K562 (cell line): ENCODE measurements at regions not wholly inside any gene's neighbourhood (a gene's known extent, or its start where the extent isn't known, plus 50 kb on each side); places are given as distances from the start of the nearest gene placed in this dataset.

Source experiments
- ATAC-seq: fragments of 200-7000 bp; cut with Tn5 transposase; 3 replicates; pipeline ENCODE4 v1.9.1; 2020; ENCODE audit warnings: moderate library complexity
- BruUV-seq: library from RNA; stranded (reverse); fragments of 400-500 nt; replicated peaks from 2 replicates; lab custom pipeline; 2021; lab: Mats Ljungman, UMichigan
- CTCF ChIA-PET: fragments of 300-600 bp; formaldehyde crosslinking; extraction: SDS; loops from one replicate; lab custom pipeline; 2021; ENCODE audit warnings: low intra/inter-chr PET ratio; lab: Yijun Ruan, JAX
- POLR2A ChIA-PET: fragments of 300-600, 350-650 bp; sonication (Branson Sonifier 250); formaldehyde crosslinking; extraction: SDS; loops from one replicate; lab custom pipeline; 2021; ENCODE audit warnings: antibody characterized with exemption, inconsistent platforms; lab: Yijun Ruan, JAX
- DNase-seq, 4 experiments: peaks; one replicate each; pipeline versions ENCODE4 v3.0.0 to v3.0.0-alpha.2; 2011 to 2018; ENCODE audit warnings: low spot score in 3 of 4, mixed read lengths in 3 of 4; ENCODE audit errors: extremely low read depth in 1 of 4
- FAIRE-seq: peaks from 2 replicates; lab custom pipeline; 2011; peaks lifted over from hg19 to GRCh38; lab: Jason Lieb, UNC
- H2AFZ ChIP-seq: 2 replicates; pipeline ENCODE4 v1.6.0; 2011; ENCODE audit warnings: low read depth, low read length, control low read depth, inconsistent platforms
- H3K27ac ChIP-seq: fragments of 200-600 bp; 3 replicates; pipeline ENCODE4 v1.8.0; 2011; ENCODE audit warnings: low read depth, mild to moderate bottlenecking, control low read depth, inconsistent platforms, low read length, moderate library complexity, mixed read lengths; ENCODE audit errors: extremely low read depth
- H3K27me3 ChIP-seq, 2 experiments: fragments of 300-600 bp in 1 of 2; 2 replicates in 1 of 2; 3 replicates in 1 of 2; pipeline versions ENCODE4 v1.6.0 to v1.8.0; 2011; ENCODE audit warnings: inconsistent platforms in 2 of 2, low read length in 2 of 2, mild to moderate bottlenecking in 1 of 2, mixed read lengths in 1 of 2, moderate library complexity in 1 of 2; ENCODE audit not compliant: control insufficient read depth in 2 of 2, insufficient read depth in 2 of 2
- H3K36me3 ChIP-seq: fragments of 300-600 bp; 3 replicates; pipeline ENCODE4 v1.8.0; 2011; ENCODE audit warnings: mild to moderate bottlenecking, low read length, inconsistent platforms; ENCODE audit not compliant: control insufficient read depth, insufficient read depth
- H3K4me1 ChIP-seq, 2 experiments: fragments of 200-600 bp in 1 of 2; replicated peaks in 1 of 2; 2 replicates in 1 of 2; 3 replicates in 1 of 2; pipeline versions ENCODE4 v1.5.1 to v1.8.0; 2011; ENCODE audit warnings: inconsistent platforms in 2 of 2, low read length in 2 of 2, mild to moderate bottlenecking in 1 of 2, mixed read lengths in 1 of 2, moderate library complexity in 1 of 2; ENCODE audit not compliant: control insufficient read depth in 2 of 2, insufficient read depth in 2 of 2
- H3K4me2 ChIP-seq: 2 replicates; pipeline ENCODE4 v1.6.1; 2011; ENCODE audit warnings: low read length, control low read depth, inconsistent platforms, mixed read lengths; ENCODE audit not compliant: insufficient read depth
- H3K4me3 ChIP-seq: fragments of 200-600 bp; sonication (generic), shearing (Covaris generic); 2 replicates; pipeline ENCODE4 v1.5.1; 2016; ENCODE audit warnings: control low read depth, inconsistent platforms
- H3K79me2 ChIP-seq: fragments of 200-600 bp; 3 replicates; pipeline ENCODE4 v1.8.0; 2011; ENCODE audit warnings: low read length, inconsistent platforms; ENCODE audit not compliant: control insufficient read depth, insufficient read depth
- H3K9ac ChIP-seq, 2 experiments: 2 replicates each; pipeline versions ENCODE4 v1.6.0 to v1.6.1; 2011; ENCODE audit warnings: low read depth in 2 of 2, low read length in 2 of 2, control low read depth in 1 of 2, inconsistent platforms in 1 of 2, mild to moderate bottlenecking in 1 of 2, mixed read lengths in 1 of 2; ENCODE audit not compliant: insufficient read depth in 1 of 2
- H3K9me1 ChIP-seq: one replicate; pipeline ENCODE4 v1.6.0; 2011; ENCODE audit warnings: inconsistent platforms, mild to moderate bottlenecking, low read length, moderate library complexity; ENCODE audit not compliant: control insufficient read depth, insufficient read depth
- H3K9me3 ChIP-seq: replicated peaks from 2 replicates; pipeline ENCODE4 v1.5.1; 2011; ENCODE audit warnings: low read depth, low read length, inconsistent platforms; ENCODE audit not compliant: control insufficient read depth, insufficient read depth
- H4K20me1 ChIP-seq: replicated peaks from 2 replicates; pipeline ENCODE4 v1.6.1; 2011; ENCODE audit warnings: low read length, inconsistent platforms, mixed read lengths; ENCODE audit not compliant: control insufficient read depth, insufficient read depth
- KLF13 ChIP-seq: fragments of 450-650 bp; IDR thresholded peaks from 2 replicates; pipeline ENCODE4 v1.6.1; 2016; ENCODE audit warnings: missing genetic modification characterization, low read depth, mild to moderate bottlenecking, missing compliant biosample characterization, moderate library complexity, borderline replicate concordance
- MYBL2 ChIP-seq, 2 experiments: fragments of 450-650 bp in 1 of 2; sonication (generic) in 1 of 2; formaldehyde crosslinking in 1 of 2; IDR thresholded peaks; 2 replicates each; pipeline versions ENCODE4 v1.6.1 to v1.8.1; 2017 to 2022; ENCODE audit warnings: borderline replicate concordance in 1 of 2, inconsistent platforms in 1 of 2, low read depth in 1 of 2, mild to moderate bottlenecking in 1 of 2, missing genetic modification reagents in 1 of 2, moderate library complexity in 1 of 2
- PTRF ChIP-seq: fragments of 450-650 bp; IDR thresholded peaks from 2 replicates; pipeline ENCODE4 v1.6.1; 2016; ENCODE audit warnings: mild to moderate bottlenecking, missing genetic modification characterization, missing compliant biosample characterization
- SNRNP70 ChIP-seq: fragments of 200-400 bp; formaldehyde crosslinking; optimal IDR thresholded peaks from 2 replicates; pipeline ENCODE3; 2017; ENCODE audit warnings: low read depth, low read length
- STAT5A ChIP-seq: IDR thresholded peaks from 2 replicates; pipeline ENCODE4 v1.6.1; 2012; ENCODE audit warnings: low read length, inconsistent platforms, borderline replicate concordance
- TAF7 ChIP-seq: fragments of 450-650 bp; IDR thresholded peaks from 2 replicates; pipeline ENCODE4 v1.6.1; 2016; ENCODE audit warnings: missing genetic modification characterization, missing compliant biosample characterization
- ZNF311 ChIP-seq: fragments of 250-450 bp; sonication (Bioruptor Pico); IDR thresholded peaks from 2 replicates; pipeline ENCODE4 v1.4.0; 2020; ENCODE audit warnings: mild to moderate bottlenecking, moderate library complexity
- ZNF696 ChIP-seq: fragments of 250-450 bp; sonication (Bioruptor Pico); conservative IDR thresholded peaks from 2 replicates; pipeline ENCODE4 v1.4.0; 2020; ENCODE audit warnings: mild to moderate bottlenecking, moderate library complexity
- ZNF764 ChIP-seq: fragments of 250-450 bp; sonication (Bioruptor Pico); IDR thresholded peaks from 2 replicates; pipeline ENCODE4 v1.4.0; 2020; ENCODE audit warnings: low read depth, mild to moderate bottlenecking, moderate library complexity
- in situ Hi-C: fragments of 300-500 bp; cut with MboI; formaldehyde crosslinking; loops from 4 replicates; pipeline ENCODE4 v1.15.0; 2018; ENCODE audit warnings: inconsistent platforms, mixed read lengths
- intact Hi-C: fragments of 100-400 bp; cut with micrococcal nuclease; formaldehyde crosslinking; loops from 2 replicates; pipeline ENCODE4 v1.14.2; 2022
- TF ChIP-seq, protein P1 (sequence below): fragments of 450-650 bp; IDR thresholded peaks from 2 replicates; pipeline ENCODE4 v1.7.1; 2018; ENCODE audit warnings: mild to moderate bottlenecking, low read depth; ENCODE audit not compliant: partially characterized antibody
- TF ChIP-seq, protein P2 (sequence below): fragments of 200-800 bp; sonication (Bioruptor generic); IDR thresholded peaks from 2 replicates; pipeline ENCODE4 v1.6.1; 2016; ENCODE audit warnings: missing genetic modification characterization, missing compliant biosample characterization
- TF ChIP-seq, protein P3 (sequence below): fragments of 450-650 bp; conservative IDR thresholded peaks from 2 replicates; pipeline ENCODE4 v1.6.1; 2016; ENCODE audit warnings: missing genetic modification characterization, low read depth, mild to moderate bottlenecking, control low read depth, missing compliant biosample characterization

DNA sequence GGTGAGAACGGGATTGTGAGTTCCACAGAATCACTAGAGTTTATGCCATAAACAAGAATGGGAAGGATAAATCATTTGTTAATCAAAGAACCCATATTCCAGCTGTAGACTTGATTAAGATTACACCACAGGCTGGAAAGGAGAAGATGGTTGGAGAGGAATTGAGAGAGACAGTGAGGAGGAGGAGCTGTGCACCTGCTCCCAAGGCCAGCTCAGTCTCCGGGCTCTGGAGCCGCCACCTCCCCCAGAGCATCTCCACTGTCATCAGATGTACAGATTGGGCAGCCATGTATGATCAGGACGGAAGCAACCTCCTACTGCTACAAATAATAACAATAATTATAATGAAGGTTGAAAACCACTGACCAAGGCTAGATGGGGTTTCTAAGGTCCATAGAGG lies 170.0 kb downstream of the MINAR1 start (continued):
- TF ChIP-seq PTRF (tag) = no peak
- TF ChIP-seq SNRNP70 = no peak
- TF ChIP-seq, protein P1, sequence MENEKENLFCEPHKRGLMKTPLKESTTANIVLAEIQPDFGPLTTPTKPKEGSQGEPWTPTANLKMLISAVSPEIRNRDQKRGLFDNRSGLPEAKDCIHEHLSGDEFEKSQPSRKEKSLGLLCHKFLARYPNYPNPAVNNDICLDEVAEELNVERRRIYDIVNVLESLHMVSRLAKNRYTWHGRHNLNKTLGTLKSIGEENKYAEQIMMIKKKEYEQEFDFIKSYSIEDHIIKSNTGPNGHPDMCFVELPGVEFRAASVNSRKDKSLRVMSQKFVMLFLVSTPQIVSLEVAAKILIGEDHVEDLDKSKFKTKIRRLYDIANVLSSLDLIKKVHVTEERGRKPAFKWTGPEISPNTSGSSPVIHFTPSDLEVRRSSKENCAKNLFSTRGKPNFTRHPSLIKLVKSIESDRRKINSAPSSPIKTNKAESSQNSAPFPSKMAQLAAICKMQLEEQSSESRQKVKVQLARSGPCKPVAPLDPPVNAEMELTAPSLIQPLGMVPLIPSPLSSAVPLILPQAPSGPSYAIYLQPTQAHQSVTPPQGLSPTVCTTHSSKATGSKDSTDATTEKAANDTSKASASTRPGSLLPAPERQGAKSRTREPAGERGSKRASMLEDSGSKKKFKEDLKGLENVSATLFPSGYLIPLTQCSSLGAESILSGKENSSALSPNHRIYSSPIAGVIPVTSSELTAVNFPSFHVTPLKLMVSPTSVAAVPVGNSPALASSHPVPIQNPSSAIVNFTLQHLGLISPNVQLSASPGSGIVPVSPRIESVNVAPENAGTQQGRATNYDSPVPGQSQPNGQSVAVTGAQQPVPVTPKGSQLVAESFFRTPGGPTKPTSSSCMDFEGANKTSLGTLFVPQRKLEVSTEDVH = no peak
- TF ChIP-seq TAF7 (tag) = no peak
- no peak for TF ChIP-seq KLF13 (tag)
- no peak for TF ChIP-seq ZNF696 (CRISPR knock-in tag)

DNA sequence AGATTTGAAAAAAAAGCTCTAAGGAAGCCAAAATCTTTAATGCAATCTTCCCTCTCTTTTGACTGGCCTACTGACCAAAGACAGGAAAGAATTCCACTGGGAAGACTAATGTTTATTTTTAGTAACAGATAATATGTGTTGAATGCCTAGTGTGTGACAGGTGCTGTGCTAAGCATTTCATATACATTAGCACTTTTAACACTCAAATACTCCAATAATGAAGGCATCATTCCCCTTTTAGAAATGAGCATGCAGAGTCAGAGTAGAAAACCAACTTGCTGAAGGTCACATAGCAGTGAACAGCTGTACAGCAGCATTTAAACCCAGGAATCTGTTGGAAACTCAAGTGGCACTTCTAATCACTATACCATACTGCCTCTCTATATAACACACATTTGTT lies 170.6 kb downstream of the MINAR1 start:
- BruUV-seq = no TSS peak
- H3K9me1 ChIP-seq = no peaks in the 10 kb centered on the region
- no peak overlapping the region for H2AFZ ChIP-seq
- H4K20me1 ChIP-seq = no peaks in the 10 kb centered on the region
- intact Hi-C loops = loop anchor here (10.0 kb wide), 1 partner anchor 252 kb away; no protein-coding TSS in a partner anchor
- H3K27me3 ChIP-seq = peaks cover 8 to 15% of the 10 kb centered on the region in 2 experiments; a peak in 3 of 5 replicates
- CTCF ChIA-PET = no interaction called here
- ATAC-seq (no peak), DNase-seq (no peak), FAIRE-seq (no peak)
- no peak overlapping the region for H3K4me3 ChIP-seq
- no peaks in the 10 kb centered on the region for H3K36me3 ChIP-seq
- POLR2A ChIA-PET = no interaction called here
- H3K4me2 ChIP-seq = no peak overlapping the region
- no peak overlapping the region for H3K27ac ChIP-seq
- H3K9me3 ChIP-seq = no peaks in the 10 kb centered on the region
- no peak overlapping the region for H3K9ac ChIP-seq
- no peaks in the 10 kb centered on the region for H3K79me2 ChIP-seq
- in situ Hi-C loops = no loop called here
- no peaks in the 10 kb centered on the region for H3K4me1 ChIP-seq
- TF ChIP-seq, protein P2, sequence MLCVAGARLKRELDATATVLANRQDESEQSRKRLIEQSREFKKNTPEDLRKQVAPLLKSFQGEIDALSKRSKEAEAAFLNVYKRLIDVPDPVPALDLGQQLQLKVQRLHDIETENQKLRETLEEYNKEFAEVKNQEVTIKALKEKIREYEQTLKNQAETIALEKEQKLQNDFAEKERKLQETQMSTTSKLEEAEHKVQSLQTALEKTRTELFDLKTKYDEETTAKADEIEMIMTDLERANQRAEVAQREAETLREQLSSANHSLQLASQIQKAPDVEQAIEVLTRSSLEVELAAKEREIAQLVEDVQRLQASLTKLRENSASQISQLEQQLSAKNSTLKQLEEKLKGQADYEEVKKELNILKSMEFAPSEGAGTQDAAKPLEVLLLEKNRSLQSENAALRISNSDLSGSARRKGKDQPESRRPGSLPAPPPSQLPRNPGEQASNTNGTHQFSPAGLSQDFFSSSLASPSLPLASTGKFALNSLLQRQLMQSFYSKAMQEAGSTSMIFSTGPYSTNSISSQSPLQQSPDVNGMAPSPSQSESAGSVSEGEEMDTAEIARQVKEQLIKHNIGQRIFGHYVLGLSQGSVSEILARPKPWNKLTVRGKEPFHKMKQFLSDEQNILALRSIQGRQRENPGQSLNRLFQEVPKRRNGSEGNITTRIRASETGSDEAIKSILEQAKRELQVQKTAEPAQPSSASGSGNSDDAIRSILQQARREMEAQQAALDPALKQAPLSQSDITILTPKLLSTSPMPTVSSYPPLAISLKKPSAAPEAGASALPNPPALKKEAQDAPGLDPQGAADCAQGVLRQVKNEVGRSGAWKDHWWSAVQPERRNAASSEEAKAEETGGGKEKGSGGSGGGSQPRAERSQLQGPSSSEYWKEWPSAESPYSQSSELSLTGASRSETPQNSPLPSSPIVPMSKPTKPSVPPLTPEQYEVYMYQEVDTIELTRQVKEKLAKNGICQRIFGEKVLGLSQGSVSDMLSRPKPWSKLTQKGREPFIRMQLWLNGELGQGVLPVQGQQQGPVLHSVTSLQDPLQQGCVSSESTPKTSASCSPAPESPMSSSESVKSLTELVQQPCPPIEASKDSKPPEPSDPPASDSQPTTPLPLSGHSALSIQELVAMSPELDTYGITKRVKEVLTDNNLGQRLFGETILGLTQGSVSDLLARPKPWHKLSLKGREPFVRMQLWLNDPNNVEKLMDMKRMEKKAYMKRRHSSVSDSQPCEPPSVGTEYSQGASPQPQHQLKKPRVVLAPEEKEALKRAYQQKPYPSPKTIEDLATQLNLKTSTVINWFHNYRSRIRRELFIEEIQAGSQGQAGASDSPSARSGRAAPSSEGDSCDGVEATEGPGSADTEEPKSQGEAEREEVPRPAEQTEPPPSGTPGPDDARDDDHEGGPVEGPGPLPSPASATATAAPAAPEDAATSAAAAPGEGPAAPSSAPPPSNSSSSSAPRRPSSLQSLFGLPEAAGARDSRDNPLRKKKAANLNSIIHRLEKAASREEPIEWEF (CRISPR knock-in tag) = no peak
- TF ChIP-seq ZNF311 (CRISPR knock-in tag) (no peak), STAT5A (no peak), ZNF764 (CRISPR knock-in tag) (no peak), MYBL2 (IDR thresholded peaks at IDR 0.05; ENCODE audit: low read depth) (no peak), MYBL2 (CRISPR knock-in tag; IDR thresholded peaks at IDR 0.05; ENCODE audit: borderline replicate concordance) (no peak)
- TF ChIP-seq, protein P3, sequence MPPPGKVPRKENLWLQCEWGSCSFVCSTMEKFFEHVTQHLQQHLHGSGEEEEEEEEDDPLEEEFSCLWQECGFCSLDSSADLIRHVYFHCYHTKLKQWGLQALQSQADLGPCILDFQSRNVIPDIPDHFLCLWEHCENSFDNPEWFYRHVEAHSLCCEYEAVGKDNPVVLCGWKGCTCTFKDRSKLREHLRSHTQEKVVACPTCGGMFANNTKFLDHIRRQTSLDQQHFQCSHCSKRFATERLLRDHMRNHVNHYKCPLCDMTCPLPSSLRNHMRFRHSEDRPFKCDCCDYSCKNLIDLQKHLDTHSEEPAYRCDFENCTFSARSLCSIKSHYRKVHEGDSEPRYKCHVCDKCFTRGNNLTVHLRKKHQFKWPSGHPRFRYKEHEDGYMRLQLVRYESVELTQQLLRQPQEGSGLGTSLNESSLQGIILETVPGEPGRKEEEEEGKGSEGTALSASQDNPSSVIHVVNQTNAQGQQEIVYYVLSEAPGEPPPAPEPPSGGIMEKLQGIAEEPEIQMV = no peak
